Bronchial epithelial cell (primary cell): ENCODE measurements at regions not wholly inside any gene's neighbourhood (a gene's known extent, or its start where the extent isn't known, plus 50 kb on each side); places are given as distances from the start of the nearest gene placed in this dataset.

Experiments
- DNase-seq: peaks from one replicate; pipeline ENCODE4 v3.0.0-alpha.2; 2010; ENCODE audit warnings: low read depth
- FAIRE-seq: peaks from 2 replicates; lab custom pipeline; 2011; peaks lifted over from hg19 to GRCh38; lab: Jason Lieb, UNC
- H3K27me3 ChIP-seq: 2 replicates; pipeline ENCODE4 v1.5.1; 2011; ENCODE audit warnings: low read length; ENCODE audit not compliant: control insufficient read depth, insufficient read depth
- H3K36me3 ChIP-seq: 2 replicates; pipeline ENCODE4 v1.5.1; 2011; ENCODE audit warnings: low read length; ENCODE audit not compliant: control insufficient read depth, insufficient read depth
- H3K4me3 ChIP-seq: 2 replicates; pipeline ENCODE4 v1.5.1; 2011; ENCODE audit warnings: mild to moderate bottlenecking, low read depth, low read length, control low read depth
- CTCF ChIP-seq: IDR thresholded peaks from 2 replicates; pipeline ENCODE4 v1.5.1; 2011; ENCODE audit warnings: mild to moderate bottlenecking, moderate library complexity, low read length, control low read depth, inconsistent platforms; ENCODE audit not compliant: insufficient read depth, severe bottlenecking

GRCh38 chr15:27646531-27646930 is 452.6 kb downstream of the OCA2 start:
- Histone ChIP-seq H3K4me3 (no peak overlapping the region), H3K27me3 (no peaks in the 10 kb centered on the region), H3K36me3 (no peaks in the 10 kb centered on the region)
- no peak for TF ChIP-seq CTCF
- DNase-seq: no peak
- FAIRE-seq: no peak

GRCh38 chr15:27645672-27646071 is 453.4 kb downstream of the OCA2 start:
- Histone ChIP-seq H3K27me3 (no peaks in the 10 kb centered on the region), H3K36me3 (no peaks in the 10 kb centered on the region), H3K4me3 (no peak overlapping the region)
- no peak for DNase-seq
- FAIRE-seq: no peak
- TF ChIP-seq CTCF: no peak

- DNase-seq (no peak), FAIRE-seq (no peak)
- TF ChIP-seq CTCF: no peak
- no peaks in the 10 kb centered on the region for H3K36me3 ChIP-seq
- no peaks in the 10 kb centered on the region for H3K27me3 ChIP-seq
- H3K4me3 ChIP-seq: no peak overlapping the region
These were observed 456.1 kb downstream of the OCA2 start for GRCh38 chr15:27642981-27643380.

- no peak overlapping the region for H3K4me3 ChIP-seq
- no peak for FAIRE-seq
- no peak for TF ChIP-seq CTCF
These were observed 459.5 kb downstream of the OCA2 start for GRCh38 chr15:27639595-27639994.

GRCh38 chr15:27638958-27639357 is 460.2 kb downstream of the OCA2 start:
- no peak for TF ChIP-seq CTCF
- Histone ChIP-seq H3K36me3 (no peaks in the 10 kb centered on the region), H3K27me3 (no peaks in the 10 kb centered on the region), H3K4me3 (no peak overlapping the region)
- FAIRE-seq (no peak), DNase-seq (no peak)

More at GRCh38 chr15:27639595-27639994, 459.5 kb downstream of the OCA2 start:
- DNase-seq: no peak
- no peaks in the 10 kb centered on the region for H3K27me3 ChIP-seq
- no peaks in the 10 kb centered on the region for H3K36me3 ChIP-seq

GRCh38 chr15:27635916-27636315 is 463.2 kb downstream of the OCA2 start:
- H3K4me3 ChIP-seq: no peak overlapping the region
- no peak for DNase-seq
- no peaks in the 10 kb centered on the region for H3K36me3 ChIP-seq
- FAIRE-seq: no peak
- no peaks in the 10 kb centered on the region for H3K27me3 ChIP-seq
- no peak for TF ChIP-seq CTCF
